HS-27A (cell line): ENCODE measurements at regions not wholly inside any gene's neighbourhood (a gene's known extent, or its start where the extent isn't known, plus 50 kb on each side); places are given as distances from the start of the nearest gene placed in this dataset.
"Not testable (repeated sequence)": the region's sequence is repeated elsewhere in the genome, so short reads cannot be mapped to it uniquely, and the experiment has no call there.

ENCODE experiments used
- DNase-seq: peaks from one replicate; pipeline ENCODE4 v3.0.0-alpha.2; 2012; ENCODE audit warnings: low read depth, missing footprints

- DNase-seq = no peak
These were observed 462.1 kb downstream of the ICE1 start for GRCh38 chr5:5884593-5884992.

DNA sequence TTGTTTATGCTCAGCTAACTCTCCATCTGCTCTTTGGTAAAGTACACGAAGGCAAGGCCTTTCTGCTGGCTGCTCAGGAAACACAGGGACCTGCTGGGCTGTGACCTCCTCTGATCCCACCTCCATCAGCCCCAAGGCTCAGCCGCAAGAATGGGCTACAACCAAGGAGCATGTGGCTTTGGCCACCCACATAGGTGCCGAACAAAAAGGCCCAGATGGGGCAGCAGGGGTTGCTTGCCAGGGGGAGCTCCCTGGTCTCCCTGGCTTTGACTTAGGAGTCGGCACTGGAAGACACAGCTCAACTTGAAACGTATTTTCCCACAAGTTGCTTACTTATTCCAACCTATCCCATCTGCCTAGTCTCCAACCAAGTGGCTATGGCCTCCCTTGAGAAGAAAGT is 461.1 kb downstream of the ICE1 start:
- DNase-seq = no peak

DNA sequence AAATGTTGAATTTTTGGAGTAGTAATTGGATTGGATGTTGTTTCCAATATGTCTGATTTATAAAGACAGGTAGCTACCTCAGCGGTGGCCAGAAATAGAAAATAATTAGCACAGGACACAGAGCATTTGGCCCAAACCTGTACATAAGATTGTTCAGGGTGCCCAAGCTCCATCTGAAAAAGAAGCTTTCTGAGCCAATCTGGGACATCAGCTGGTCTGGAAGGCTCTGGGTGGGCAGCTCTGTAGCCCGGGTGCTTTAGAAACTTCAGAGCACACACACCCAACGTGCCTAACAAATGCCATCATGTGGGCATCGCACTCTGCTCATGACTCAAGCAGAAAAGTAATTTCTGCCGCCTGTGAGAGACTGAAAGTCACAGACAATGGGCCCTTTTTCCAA is 460.7 kb downstream of the ICE1 start:
- no peak for DNase-seq

DNA sequence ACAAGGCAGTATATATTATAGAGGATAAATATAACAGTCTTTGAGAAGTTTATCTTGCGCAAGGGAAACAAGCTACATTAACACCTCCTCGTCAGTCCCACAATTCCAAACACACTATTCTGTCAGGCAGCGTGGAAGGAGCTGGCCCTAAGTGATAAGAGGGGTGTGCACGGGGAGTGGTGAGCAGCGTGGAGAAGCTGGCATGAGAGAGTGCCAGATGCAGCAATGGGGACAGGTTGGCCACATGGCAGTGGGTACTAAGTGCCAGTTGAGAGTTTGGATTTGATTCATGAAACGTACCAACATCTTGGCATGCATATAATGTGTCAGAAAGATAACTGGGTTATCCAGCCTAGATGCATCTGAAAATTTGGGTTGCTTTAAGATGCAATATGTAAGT is 460.2 kb downstream of the ICE1 start:
- no peak for DNase-seq

GRCh38 chr5:5881294-5881693 is 458.8 kb downstream of the ICE1 start:
- no peak for DNase-seq

DNA sequence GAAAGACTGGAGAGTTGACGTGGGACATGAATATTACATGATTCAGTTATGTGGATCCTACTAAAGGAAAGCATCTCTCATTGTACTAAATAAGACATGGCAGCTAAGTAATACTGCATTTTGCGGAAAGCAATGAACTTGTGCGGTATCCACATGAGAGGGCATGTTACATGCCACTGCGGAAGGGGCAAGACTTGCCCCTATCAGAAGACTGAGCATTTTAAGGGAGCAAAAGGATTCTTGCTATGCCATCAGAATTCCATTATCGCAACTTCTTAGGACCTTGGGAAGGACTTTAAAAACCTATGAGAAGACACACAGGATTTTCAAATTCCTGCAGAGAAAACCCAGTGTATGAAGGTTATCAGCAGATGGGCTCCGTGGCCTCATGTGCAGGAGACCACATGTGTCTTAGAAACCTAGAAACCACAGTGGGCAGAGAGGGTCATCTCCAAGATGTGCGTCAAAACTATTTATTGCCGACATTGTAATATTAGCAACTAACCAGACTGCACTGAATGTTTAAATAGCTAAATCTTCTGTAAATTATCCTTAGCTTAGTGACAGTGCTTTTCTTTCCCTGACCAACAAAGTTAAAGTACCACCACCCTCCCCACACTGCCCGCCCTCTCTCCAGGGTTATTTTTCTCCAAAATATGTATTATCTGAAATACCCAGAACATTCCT is 457.7 kb downstream of the ICE1 start:
- no peak for DNase-seq

DNA sequence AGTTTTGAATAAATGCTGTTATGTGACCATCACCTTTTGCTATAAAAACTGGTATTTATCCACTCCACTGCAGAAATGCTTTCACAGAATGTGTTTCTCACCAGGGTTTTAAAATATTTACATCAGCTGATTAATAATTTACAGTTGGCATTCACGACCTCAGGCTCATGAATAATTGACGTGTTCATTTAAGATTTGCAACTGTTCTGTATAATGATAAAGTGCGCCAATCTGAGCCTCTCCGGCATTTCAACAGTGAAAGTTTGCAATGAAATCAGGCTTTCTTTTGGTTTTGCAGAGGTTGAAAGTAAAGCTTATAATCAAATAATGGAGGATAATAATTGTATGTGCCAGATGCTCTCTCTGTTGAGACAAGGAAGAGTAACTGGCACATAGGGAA is 434.9 kb downstream of the ICE1 start:
- no peak for DNase-seq

GRCh38 chr5:5854087-5854486 is 431.6 kb downstream of the ICE1 start:
- DNase-seq = no peak

DNA sequence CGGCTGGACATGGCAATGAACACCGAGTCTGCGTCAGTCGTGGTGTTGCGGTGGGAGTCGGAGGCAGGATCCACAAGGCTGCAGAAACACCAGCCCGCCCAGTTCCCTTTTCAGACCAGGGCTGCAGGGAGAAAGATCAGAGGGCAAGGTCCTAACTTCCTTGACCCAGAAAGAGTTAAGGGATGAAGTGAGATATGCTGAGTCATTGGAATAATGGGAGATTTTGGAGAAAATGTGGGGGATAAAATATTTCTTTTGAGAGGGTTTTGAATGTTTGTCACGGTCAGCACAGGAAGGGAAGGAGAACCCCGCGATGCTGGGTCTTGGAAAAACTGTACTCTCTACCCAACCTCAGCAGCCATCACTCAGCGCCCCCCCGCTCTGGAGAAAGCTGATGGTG is 416.0 kb downstream of the ICE1 start:
- no peak for DNase-seq

GRCh38 chr5:5831622-5832021 is 409.1 kb downstream of the ICE1 start:
- not testable (repeated sequence) for DNase-seq

- DNase-seq = no peak
These were observed 406.1 kb downstream of the ICE1 start for GRCh38 chr5:5828619-5829018.

GRCh38 chr5:5826911-5827310 is 404.4 kb downstream of the ICE1 start:
- DNase-seq = no peak

DNA sequence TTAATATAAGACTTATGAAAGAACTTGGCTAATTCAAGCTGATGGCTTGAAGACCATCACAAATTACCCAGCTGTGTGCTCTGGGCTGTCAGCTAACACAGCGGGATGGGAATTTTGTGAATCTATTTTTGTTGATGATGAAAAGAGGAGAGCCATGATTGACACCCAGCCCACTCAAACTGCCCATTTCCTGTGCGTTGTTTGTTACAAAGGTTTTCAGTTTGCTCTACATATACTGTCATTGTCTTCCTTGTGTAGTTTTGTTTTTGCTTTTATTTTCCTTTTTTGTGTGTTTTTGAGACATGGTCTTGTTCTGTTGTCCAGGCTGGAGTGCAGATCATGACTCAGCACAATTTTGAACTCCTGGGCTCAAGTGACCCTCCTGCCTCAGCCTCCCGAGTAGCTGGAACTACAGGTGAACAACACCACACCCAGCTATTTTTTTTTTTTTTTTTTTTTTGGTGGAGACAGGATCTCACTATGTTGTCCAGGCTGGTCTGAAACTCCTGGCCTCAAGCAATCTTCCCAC is 400.3 kb downstream of the ICE1 start:
- no peak for DNase-seq

GRCh38 chr5:5816960-5817359 is 394.5 kb downstream of the ICE1 start:
- no peak for DNase-seq

GRCh38 chr5:5813441-5813840 is 391.0 kb downstream of the ICE1 start:
- DNase-seq = no peak

- no peak for DNase-seq
These were observed 388.0 kb downstream of the ICE1 start for GRCh38 chr5:5810461-5810860.

DNA sequence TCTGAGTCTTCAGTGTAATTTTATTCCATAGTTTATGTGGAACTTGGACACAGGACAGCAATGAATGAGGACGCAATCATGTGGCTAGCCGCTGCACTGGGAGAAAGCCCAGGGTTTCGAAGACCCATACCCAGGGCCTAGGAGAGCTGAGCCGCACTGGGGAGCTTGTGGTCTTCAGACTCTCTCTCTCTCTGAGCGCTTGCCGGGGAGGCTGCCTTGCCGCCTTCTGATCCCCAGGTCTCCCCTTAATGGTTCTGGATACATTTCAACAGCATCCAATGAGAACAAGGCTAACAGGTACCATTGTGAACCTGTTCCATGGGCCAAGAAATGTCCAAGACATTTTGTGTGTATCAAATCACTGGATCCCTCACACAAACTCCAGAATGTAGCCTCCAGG is 383.4 kb downstream of the ICE1 start:
- no peak for DNase-seq

DNA sequence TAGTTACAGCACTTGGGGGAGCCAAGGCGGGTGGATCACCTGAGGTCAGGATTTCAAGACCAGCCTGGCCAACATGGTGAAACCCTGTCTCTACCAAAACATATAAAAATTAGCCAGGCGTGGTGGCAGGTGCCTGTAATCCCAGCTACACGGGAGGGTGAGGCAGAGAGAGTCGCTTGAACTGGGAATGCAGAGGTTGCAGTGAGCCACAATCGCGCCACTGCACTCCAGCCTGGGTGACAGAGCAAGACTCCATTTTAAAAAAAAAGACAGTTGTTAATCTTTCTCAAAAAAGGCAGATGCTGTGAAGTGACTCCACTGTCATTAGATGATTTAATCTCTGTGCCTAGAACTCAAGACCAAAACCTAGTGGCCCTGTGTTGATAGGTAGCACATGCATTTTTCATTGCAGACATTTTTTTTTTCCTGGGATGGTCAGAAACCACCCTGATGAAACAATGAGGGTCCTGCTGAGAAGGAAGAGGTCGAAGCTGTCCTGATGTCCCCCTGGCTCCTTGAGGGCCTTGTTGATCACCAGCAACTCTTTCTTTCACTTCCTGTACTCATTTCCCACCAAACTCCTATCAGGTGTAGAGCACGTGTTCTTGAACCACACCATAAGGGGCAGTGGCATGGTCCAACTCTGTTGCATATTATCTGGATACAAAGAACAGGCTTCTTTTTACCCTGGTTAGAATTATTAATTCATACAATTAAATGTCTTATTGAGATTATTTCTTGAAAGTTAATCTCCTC is 382.2 kb downstream of the ICE1 start:
- no peak for DNase-seq

DNA sequence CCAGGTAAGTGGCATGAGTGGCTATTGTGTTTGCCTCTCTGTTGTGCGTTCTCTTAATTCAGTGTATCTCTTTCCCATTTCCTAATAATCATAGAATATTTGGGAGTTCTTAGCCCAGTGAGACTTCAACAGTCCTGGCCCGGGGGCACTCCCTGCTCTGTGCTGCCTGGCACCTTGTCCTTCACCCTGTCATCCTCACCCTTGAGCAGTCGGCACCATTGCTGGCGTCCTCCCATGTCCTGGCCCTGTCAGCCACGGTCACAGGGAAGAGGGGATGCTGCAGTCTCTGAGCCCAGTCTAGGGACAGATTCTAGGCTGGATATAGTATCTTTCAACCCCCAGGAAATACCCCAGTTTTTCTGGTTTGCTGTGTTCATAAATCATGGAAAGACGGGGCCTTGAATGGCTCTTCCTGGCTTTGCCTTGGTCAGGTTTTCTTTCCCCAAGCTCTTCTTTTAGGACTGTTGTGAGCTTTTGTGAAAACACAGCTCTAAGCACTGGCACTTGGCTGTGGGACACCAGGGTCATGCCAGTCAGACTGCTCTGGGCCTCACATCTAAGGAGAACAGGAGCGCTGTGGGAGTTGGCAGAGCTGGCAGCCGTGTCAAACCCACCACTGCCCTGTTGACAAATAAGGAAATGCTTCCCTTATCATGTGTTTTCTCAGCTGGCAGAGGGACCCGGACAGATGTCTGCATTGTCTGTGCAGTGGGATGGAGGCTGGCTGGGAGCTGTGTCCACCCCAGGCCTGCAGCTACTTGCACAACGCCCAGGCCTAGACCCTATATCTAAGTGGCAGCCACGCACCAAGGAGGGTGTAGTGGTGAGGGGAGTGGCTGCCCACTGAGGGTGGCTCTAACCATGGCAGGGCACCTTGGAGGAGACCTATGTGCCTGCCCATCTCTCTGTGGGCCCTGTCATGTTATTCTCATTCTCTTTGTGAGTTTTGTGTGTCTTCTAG is 378.6 kb downstream of the ICE1 start:
- no peak for DNase-seq

GRCh38 chr5:5799826-5800225 is 377.3 kb downstream of the ICE1 start:
- no peak for DNase-seq

DNA sequence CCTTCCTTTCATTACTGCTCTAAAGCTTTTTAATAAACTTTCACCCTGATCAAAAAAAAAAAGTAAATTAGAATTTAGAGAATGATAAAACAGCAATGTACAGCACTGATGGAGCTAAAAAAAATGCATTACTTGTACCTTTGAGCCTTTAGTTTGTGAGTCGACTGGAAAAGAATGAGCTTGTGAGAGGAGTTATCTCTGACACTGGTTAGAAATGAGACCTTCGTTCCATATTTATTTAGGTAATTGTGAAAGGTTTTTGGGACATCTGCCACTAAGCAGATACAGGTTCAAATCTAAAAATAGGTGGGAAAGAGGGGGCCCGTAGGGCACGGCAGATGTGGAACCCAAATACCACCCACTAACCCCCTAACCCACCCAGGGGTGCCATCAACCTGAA is 376.8 kb downstream of the ICE1 start:
- DNase-seq = no peak

DNA sequence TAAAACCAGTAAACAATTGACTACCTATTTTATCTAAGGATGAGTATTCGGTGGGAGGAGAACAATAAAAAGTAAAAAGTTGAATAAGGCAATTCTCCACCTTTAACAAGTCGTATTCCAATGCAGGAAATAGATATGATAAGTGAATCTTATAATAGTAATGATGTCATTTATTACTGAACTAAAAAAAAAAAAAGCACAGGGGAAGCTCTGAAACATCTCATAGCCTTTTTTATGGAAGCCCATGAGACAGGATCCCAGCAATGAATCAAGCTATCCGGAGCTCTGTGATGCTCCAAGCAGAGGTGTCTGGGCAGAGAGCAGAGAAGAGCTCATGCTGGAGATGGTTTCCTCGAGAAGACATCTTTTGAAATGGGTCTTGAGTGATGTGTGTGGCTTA is 376.0 kb downstream of the ICE1 start:
- no peak for DNase-seq
